SK-N-SH treated with all-trans-retinoic acid at 6 μM for 48 hours (cell line): ENCODE measurements at regions not wholly inside any gene's neighbourhood (a gene's known extent, or its start where the extent isn't known, plus 50 kb on each side); places are given as distances from the start of the nearest gene placed in this dataset.

Experiments
- BACH2 ChIP-seq: fragments of 250-450 bp; sonication (Bioruptor Pico); IDR thresholded peaks from 2 replicates; pipeline ENCODE4 v1.9.0; 2021; ENCODE audit warnings: mild to moderate bottlenecking, borderline replicate concordance
- CREB5 ChIP-seq: fragments of 250-450 bp; sonication (Bioruptor Pico); IDR thresholded peaks from 2 replicates; pipeline ENCODE4 v1.5.1; 2020; ENCODE audit warnings: low read depth, mild to moderate bottlenecking, moderate library complexity
- CSRNP3 ChIP-seq: fragments of 250-450 bp; sonication (Bioruptor Pico); IDR thresholded peaks from 2 replicates; pipeline ENCODE4 v1.5.1; 2021; ENCODE audit warnings: mild to moderate bottlenecking, moderate library complexity
- ISL1 ChIP-seq: fragments of 250-450 bp; sonication (Bioruptor Pico); IDR thresholded peaks from 2 replicates; pipeline ENCODE4 v2.1.2; 2022; ENCODE audit warnings: mild to moderate bottlenecking, moderate library complexity
- OSR1 ChIP-seq: fragments of 250-450 bp; sonication (Bioruptor Pico); IDR thresholded peaks from 2 replicates; pipeline ENCODE4 v1.8.0; 2022; ENCODE audit warnings: moderate library complexity, mild to moderate bottlenecking, inconsistent platforms
- PATZ1 ChIP-seq: fragments of 250-450 bp; sonication (Bioruptor Pico); IDR thresholded peaks from 2 replicates; pipeline ENCODE4 v1.8.0; 2020; ENCODE audit warnings: mild to moderate bottlenecking, moderate library complexity, borderline replicate concordance
- PPARA ChIP-seq: fragments of 250-450 bp; sonication (Bioruptor Pico); IDR thresholded peaks from 2 replicates; pipeline ENCODE4 v1.5.0; 2020; ENCODE audit warnings: mild to moderate bottlenecking, borderline replicate concordance
- SNAI2 ChIP-seq: fragments of 250-450 bp; sonication (Bioruptor Pico); IDR thresholded peaks from 2 replicates; pipeline ENCODE4 v1.5.0; 2020; ENCODE audit warnings: mild to moderate bottlenecking, moderate library complexity
- TOX ChIP-seq: fragments of 250-450 bp; sonication (Bioruptor Pico); IDR thresholded peaks from 2 replicates; pipeline ENCODE4 v1.8.0; 2021; ENCODE audit warnings: mild to moderate bottlenecking, moderate library complexity, borderline replicate concordance
- TSHZ2 ChIP-seq: fragments of 250-450 bp; sonication (Bioruptor Pico); IDR thresholded peaks from 2 replicates; pipeline ENCODE4 v1.5.0; 2020; ENCODE audit warnings: mild to moderate bottlenecking, moderate library complexity
- ZC3H10 ChIP-seq: fragments of 250-450 bp; sonication (Bioruptor Pico); IDR thresholded peaks from 2 replicates; pipeline ENCODE4 v1.5.1; 2021; ENCODE audit warnings: mild to moderate bottlenecking, moderate library complexity
- ZFP3 ChIP-seq: fragments of 250-450 bp; sonication (Bioruptor Pico); IDR thresholded peaks from 2 replicates; pipeline ENCODE4 v1.5.0; 2020; ENCODE audit warnings: mild to moderate bottlenecking, moderate library complexity
- ZFP30 ChIP-seq: fragments of 450-650 bp; formaldehyde crosslinking; IDR thresholded peaks from 2 replicates; pipeline ENCODE4 v1.5.0; 2022; ENCODE audit warnings: mild to moderate bottlenecking, moderate library complexity
- ZNF8 ChIP-seq: fragments of 450-650 bp; formaldehyde crosslinking; IDR thresholded peaks from 2 replicates; pipeline ENCODE4 v1.5.0; 2020; ENCODE audit warnings: mild to moderate bottlenecking, moderate library complexity

- TF ChIP-seq TSHZ2 (no peak), CSRNP3 (no peak), SNAI2 (no peak), PATZ1 (CRISPR knock-in tag) (no peak), BACH2 (no peak), ZFP3 (CRISPR knock-in tag) (no peak), OSR1 (no peak), CREB5 (no peak), ZFP30 (CRISPR knock-in tag) (no peak), TOX (CRISPR knock-in tag) (no peak), PPARA (CRISPR knock-in tag) (no peak), ZNF8 (no peak), ISL1 (CRISPR knock-in tag) (no peak), ZC3H10 (CRISPR knock-in tag) (no peak)
Observed at GRCh38 chr11:121780971-121781370, 328.2 kb upstream of the SORL1-AS1 start.
